ENCODE measurements at regions not wholly inside any gene's neighbourhood (a gene's known extent, or its start where the extent isn't known, plus 50 kb on each side); places are given as distances from the start of the nearest gene placed in this dataset.
"Not testable (repeated sequence)": the region's sequence is repeated elsewhere in the genome, so short reads cannot be mapped to it uniquely, and the experiment has no call there.

GRCh38 chr1:199472018-199472417, 555.5 kb upstream of the NR5A2 start:
- ATAC-seq (replicated peaks; ENCODE audit: extremely low read depth, poor library complexity, severe bottlenecking): no peak
- no peak overlapping the region for H3K4me3 Mint-ChIP-seq
- H3K36me3 Mint-ChIP-seq (ENCODE audit: insufficient read depth): no peaks in the 10 kb centered on the region

DNA sequence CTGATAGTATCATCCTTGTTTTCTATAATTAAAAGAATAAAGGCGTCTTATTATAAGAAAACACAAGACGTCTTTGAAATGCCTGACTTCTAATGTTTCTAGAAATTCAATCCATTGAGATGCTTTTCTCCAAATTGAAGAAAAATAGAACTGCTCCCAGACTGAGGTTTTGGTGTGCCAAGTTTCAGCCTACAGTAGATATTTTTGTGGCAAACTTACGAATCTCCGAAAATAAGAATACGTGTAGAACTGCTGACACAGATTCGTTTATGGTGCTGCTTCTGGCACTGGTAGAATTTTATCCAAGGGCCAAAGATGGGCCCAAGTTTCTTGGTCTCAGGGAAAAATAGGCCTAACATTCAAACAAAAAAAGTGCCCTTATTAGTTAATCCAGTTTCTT, 554.5 kb upstream of the NR5A2 start:
- H3K27me3 Mint-ChIP-seq: peaks cover 19% of the 10 kb centered on the region
- DNase-seq (ENCODE audit: low spot score in 2 of 2): no peak
- no peaks in the 10 kb centered on the region for H3K4me1 Mint-ChIP-seq
- no peak for ATAC-seq (replicated peaks; ENCODE audit: extremely low read depth, poor library complexity, severe bottlenecking)
- no peak overlapping the region for H3K27ac Mint-ChIP-seq (ENCODE audit: low read depth)
- H3K9me3 Mint-ChIP-seq: no peaks in the 10 kb centered on the region
- H3K36me3 Mint-ChIP-seq (ENCODE audit: insufficient read depth): no peaks in the 10 kb centered on the region
- H3K4me3 Mint-ChIP-seq: no peak overlapping the region

More at GRCh38 chr1:199472018-199472417, 555.5 kb upstream of the NR5A2 start:
- no peaks in the 10 kb centered on the region for H3K9me3 Mint-ChIP-seq
- no peak for DNase-seq (ENCODE audit: low spot score in 2 of 2)
- H3K4me1 Mint-ChIP-seq: no peaks in the 10 kb centered on the region
- peaks cover 16% of the 10 kb centered on the region for H3K27me3 Mint-ChIP-seq
- no peak overlapping the region for H3K27ac Mint-ChIP-seq (ENCODE audit: low read depth)

DNA sequence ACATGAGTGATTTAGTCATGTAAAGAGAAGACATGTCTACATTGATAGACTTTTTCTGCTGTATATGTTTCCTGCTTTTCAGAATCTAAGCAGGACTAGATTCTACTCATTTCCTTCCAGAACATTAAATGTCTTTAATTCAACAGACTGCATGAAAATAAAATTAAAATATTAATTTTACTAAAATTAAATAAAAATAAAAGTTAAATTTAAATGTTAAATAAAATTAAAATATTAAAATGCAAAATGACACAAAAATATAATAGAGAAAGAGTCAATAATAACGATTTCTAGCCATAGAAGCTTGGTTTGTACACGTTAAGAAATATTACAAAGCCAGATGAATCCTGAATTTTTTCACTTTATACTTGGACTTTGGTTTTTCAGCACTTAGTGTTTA, 552.8 kb upstream of the NR5A2 start:
- Mint-ChIP-seq H3K27me3 (peaks cover 23% of the 10 kb centered on the region), H3K27ac (ENCODE audit: low read depth) (no peak overlapping the region), H3K36me3 (ENCODE audit: insufficient read depth) (no peaks in the 10 kb centered on the region), H3K4me1 (no peaks in the 10 kb centered on the region), H3K4me3 (no peak overlapping the region), H3K9me3 (no peaks in the 10 kb centered on the region)
- DNase-seq (ENCODE audit: low spot score in 2 of 2) (no peak), ATAC-seq (replicated peaks; ENCODE audit: extremely low read depth, poor library complexity, severe bottlenecking) (no peak)

GRCh38 chr1:199482426-199482825, 545.1 kb upstream of the NR5A2 start:
- H3K27me3 Mint-ChIP-seq: peaks cover 36% of the 10 kb centered on the region
- H3K9me3 Mint-ChIP-seq: no peaks in the 10 kb centered on the region
- H3K27ac Mint-ChIP-seq (ENCODE audit: low read depth): no peak overlapping the region
- no peak overlapping the region for H3K4me3 Mint-ChIP-seq
- no peaks in the 10 kb centered on the region for H3K36me3 Mint-ChIP-seq (ENCODE audit: insufficient read depth)
- no peak for DNase-seq (ENCODE audit: low spot score in 2 of 2)
- no peaks in the 10 kb centered on the region for H3K4me1 Mint-ChIP-seq
- ATAC-seq (replicated peaks; ENCODE audit: extremely low read depth, poor library complexity, severe bottlenecking): no peak

GRCh38 chr1:199489594-199489993, 537.9 kb upstream of the NR5A2 start:
- DNase-seq (ENCODE audit: low spot score in 2 of 2) (no peak), ATAC-seq (replicated peaks; ENCODE audit: extremely low read depth, poor library complexity, severe bottlenecking) (no peak)
- Mint-ChIP-seq H3K4me1 (no peaks in the 10 kb centered on the region), H3K27ac (ENCODE audit: low read depth) (no peak overlapping the region), H3K9me3 (peaks cover 5% of the 10 kb centered on the region), H3K36me3 (ENCODE audit: insufficient read depth) (no peaks in the 10 kb centered on the region), H3K4me3 (no peak overlapping the region), H3K27me3 (peaks cover 40% of the 10 kb centered on the region)

GRCh38 chr1:199490769-199491527, 536.6 kb upstream of the NR5A2 start:
- ATAC-seq (replicated peaks; ENCODE audit: extremely low read depth, poor library complexity, severe bottlenecking): no peak
- Mint-ChIP-seq H3K27me3 (peaks cover 34% of the 10 kb centered on the region), H3K4me3 (no peak overlapping the region), H3K4me1 (no peaks in the 10 kb centered on the region), H3K27ac (ENCODE audit: low read depth) (no peak overlapping the region), H3K36me3 (ENCODE audit: insufficient read depth) (peaks cover 2% of the 10 kb centered on the region), H3K9me3 (peaks cover 11% of the 10 kb centered on the region)
- no peak for DNase-seq (ENCODE audit: low spot score in 2 of 2)

DNA sequence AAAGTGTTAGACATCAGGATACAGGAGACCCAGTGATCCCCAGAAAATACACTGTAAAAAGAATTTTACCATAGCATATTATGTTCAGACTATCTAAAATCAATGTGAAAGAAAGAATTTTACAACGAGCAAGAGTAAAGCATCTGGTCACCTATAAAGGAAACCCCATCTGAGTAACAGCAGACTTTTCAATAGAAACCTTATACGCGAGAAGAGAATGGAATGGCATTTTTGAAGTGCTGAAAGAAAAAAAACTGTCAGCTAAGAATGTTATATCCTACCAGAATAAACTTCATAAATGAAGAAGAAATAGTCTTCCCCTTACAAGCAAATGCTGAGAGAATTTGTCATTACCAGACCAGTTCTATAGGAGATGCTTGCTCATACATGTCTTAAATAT, 532.1 kb upstream of the NR5A2 start:
- DNase-seq (ENCODE audit: low spot score in 2 of 2): no peak
- Mint-ChIP-seq H3K27me3 (peaks cover 60% of the 10 kb centered on the region), H3K9me3 (peaks cover 11% of the 10 kb centered on the region), H3K4me1 (no peaks in the 10 kb centered on the region), H3K36me3 (ENCODE audit: insufficient read depth) (peaks cover 2% of the 10 kb centered on the region), H3K27ac (ENCODE audit: low read depth) (no peak overlapping the region), H3K4me3 (no peak overlapping the region)
- no peak for ATAC-seq (replicated peaks; ENCODE audit: extremely low read depth, poor library complexity, severe bottlenecking)

- H3K4me3 Mint-ChIP-seq; H3K27ac Mint-ChIP-seq (ENCODE audit: low read depth); H3K9me3 Mint-ChIP-seq; H3K36me3 Mint-ChIP-seq (ENCODE audit: insufficient read depth); ATAC-seq (replicated peaks; ENCODE audit: extremely low read depth, poor library complexity, severe bottlenecking); DNase-seq (ENCODE audit: low spot score in 2 of 2); H3K4me1 Mint-ChIP-seq: not testable (repeated sequence)
- peaks cover 44% of the 10 kb centered on the region for H3K27me3 Mint-ChIP-seq
Observed at GRCh38 chr1:199498802-199499201, 528.7 kb upstream of the NR5A2 start.

DNA sequence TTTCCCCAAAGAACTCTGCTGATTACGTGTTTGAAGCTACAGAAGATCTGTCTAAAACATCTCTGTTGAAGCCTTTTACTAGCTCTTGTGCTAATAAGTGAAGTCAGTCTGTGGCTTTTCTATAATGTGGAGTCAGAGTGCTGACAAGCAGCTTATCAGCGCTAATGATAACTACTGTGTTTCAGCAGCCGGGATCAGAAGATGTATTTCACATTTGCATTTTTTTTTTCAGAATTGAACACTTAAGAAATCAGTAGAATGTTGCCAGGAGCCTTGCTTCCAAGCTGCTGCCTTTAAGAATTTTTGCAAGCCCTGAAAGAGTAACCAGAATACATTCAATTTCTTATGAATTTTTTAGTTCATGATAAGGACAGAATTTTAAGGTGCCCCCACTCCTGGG, 519.4 kb upstream of the NR5A2 start:
- H3K4me3 Mint-ChIP-seq: no peak overlapping the region

GRCh38 chr1:199508653-199509052, 518.9 kb upstream of the NR5A2 start:
- no peaks in the 10 kb centered on the region for H3K27me3 Mint-ChIP-seq
- H3K36me3 Mint-ChIP-seq (ENCODE audit: insufficient read depth): no peaks in the 10 kb centered on the region
- H3K27ac Mint-ChIP-seq (ENCODE audit: low read depth): no peak overlapping the region
- H3K9me3 Mint-ChIP-seq: no peaks in the 10 kb centered on the region
- no peak for ATAC-seq (replicated peaks; ENCODE audit: extremely low read depth, poor library complexity, severe bottlenecking)
- H3K4me1 Mint-ChIP-seq: no peaks in the 10 kb centered on the region
- no peak for DNase-seq (ENCODE audit: low spot score in 2 of 2)
- no peak overlapping the region for H3K4me3 Mint-ChIP-seq

More for the DNA sequence above, 519.4 kb upstream of the NR5A2 start:
- Mint-ChIP-seq H3K27me3 (no peaks in the 10 kb centered on the region), H3K4me1 (no peaks in the 10 kb centered on the region), H3K9me3 (no peaks in the 10 kb centered on the region), H3K27ac (ENCODE audit: low read depth) (no peak overlapping the region), H3K36me3 (ENCODE audit: insufficient read depth) (no peaks in the 10 kb centered on the region)
- ATAC-seq (replicated peaks; ENCODE audit: extremely low read depth, poor library complexity, severe bottlenecking) (no peak), DNase-seq (ENCODE audit: low spot score in 2 of 2) (no peak)

DNA sequence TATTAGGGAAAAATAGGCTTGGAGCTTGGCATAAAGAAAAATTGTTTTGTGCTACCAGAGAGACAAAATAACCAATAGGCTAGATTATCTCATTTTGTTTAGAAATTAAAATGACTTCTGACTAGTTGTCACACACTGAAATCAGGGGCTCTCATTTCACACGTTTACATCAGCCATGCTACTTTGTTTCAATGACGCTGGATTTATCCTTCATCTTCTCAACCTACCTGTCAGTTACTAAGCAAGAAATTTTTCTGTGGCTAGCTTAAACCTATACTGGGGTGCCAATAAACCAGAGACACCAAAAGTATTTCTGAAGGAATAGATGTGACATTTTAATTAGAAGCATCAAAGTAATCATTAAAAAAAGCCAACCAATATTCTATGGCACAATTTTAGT, 518.1 kb upstream of the NR5A2 start:
- no peaks in the 10 kb centered on the region for H3K27me3 Mint-ChIP-seq
- H3K4me1 Mint-ChIP-seq: no peaks in the 10 kb centered on the region
- DNase-seq (ENCODE audit: low spot score in 2 of 2) (no peak), ATAC-seq (replicated peaks; ENCODE audit: extremely low read depth, poor library complexity, severe bottlenecking) (no peak)
- no peaks in the 10 kb centered on the region for H3K9me3 Mint-ChIP-seq
- H3K27ac Mint-ChIP-seq (ENCODE audit: low read depth): no peak overlapping the region
- no peak overlapping the region for H3K4me3 Mint-ChIP-seq
- H3K36me3 Mint-ChIP-seq (ENCODE audit: insufficient read depth): no peaks in the 10 kb centered on the region

GRCh38 chr1:199510314-199510713, 517.2 kb upstream of the NR5A2 start:
- no peak overlapping the region for H3K4me3 Mint-ChIP-seq

DNA sequence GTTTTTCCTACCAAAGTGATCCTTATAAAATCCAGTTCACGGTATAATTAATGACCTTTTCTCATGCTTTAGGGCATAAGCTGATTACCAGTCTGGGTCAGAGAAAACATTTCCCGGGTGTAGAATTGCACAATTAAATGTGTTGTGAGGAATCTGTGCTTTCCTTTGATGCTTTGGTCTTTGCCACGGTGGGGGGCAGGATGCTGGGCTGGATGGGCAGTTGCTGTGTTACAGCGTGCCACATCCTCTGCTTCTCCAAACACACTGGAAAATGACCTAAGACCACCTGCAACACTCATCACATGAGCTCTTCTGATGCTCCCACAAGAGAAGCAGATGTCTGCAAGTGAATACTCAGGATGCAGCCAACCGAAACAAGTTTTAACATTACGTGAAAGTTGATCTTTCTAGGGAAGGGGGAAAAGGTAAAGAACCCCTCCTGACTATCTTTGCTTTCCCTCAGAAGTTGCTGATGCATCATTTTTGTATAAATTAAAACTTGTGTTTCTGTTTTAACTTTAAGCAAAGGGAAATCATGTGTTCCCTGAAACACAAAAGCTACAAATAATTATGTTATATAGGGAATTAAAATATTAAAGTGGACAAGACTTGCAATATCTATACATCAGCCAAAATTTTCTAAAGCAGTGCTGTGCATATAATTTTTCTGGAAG, 515.3 kb upstream of the NR5A2 start:
- Mint-ChIP-seq H3K27ac (ENCODE audit: low read depth) (no peak overlapping the region), H3K27me3 (no peaks in the 10 kb centered on the region), H3K9me3 (no peaks in the 10 kb centered on the region), H3K36me3 (ENCODE audit: insufficient read depth) (no peaks in the 10 kb centered on the region), H3K4me1 (no peaks in the 10 kb centered on the region), H3K4me3 (no peak overlapping the region)
- no peak for DNase-seq (ENCODE audit: low spot score in 2 of 2)
- no peak for ATAC-seq (replicated peaks; ENCODE audit: extremely low read depth, poor library complexity, severe bottlenecking)

More at GRCh38 chr1:199510314-199510713, 517.2 kb upstream of the NR5A2 start:
- Mint-ChIP-seq H3K36me3 (ENCODE audit: insufficient read depth) (no peaks in the 10 kb centered on the region), H3K9me3 (no peaks in the 10 kb centered on the region), H3K27ac (ENCODE audit: low read depth) (no peak overlapping the region), H3K27me3 (no peaks in the 10 kb centered on the region), H3K4me1 (no peaks in the 10 kb centered on the region)
- DNase-seq (ENCODE audit: low spot score in 2 of 2) (no peak), ATAC-seq (replicated peaks; ENCODE audit: extremely low read depth, poor library complexity, severe bottlenecking) (no peak)
